ENCODE measurements at regions not wholly inside any gene's neighbourhood (a gene's known extent, or its start where the extent isn't known, plus 50 kb on each side); places are given as distances from the start of the nearest gene placed in this dataset.

DNA sequence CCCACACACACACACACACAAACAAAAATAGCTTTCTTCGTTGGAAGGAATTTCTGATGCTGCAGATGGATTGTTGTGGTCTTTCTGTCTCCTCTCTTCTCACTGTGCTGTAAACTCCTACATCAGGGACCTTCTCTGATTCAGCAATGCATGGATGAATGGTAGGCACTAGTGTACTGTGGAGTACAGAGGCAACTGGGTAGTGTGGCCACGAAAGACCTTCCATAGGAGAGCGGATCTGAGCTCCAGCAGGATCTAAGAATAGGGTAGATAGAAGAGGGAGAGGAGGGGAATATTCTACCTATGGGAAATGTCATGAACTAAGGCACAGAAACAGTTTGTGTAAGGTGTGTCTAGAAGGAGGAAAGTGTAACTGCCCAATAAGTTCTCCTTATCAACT is 266.8 kb downstream of the MYCN start:
- H4K20me1 ChIP-seq (ENCODE audit: insufficient read depth, low read length): no peaks in the 10 kb centered on the region

More for the DNA sequence above, 266.8 kb downstream of the MYCN start:
- H2AK9ac ChIP-seq (replicated peaks; ENCODE audit: low read depth, low read length, poor library complexity): no peak overlapping the region
- H3K18ac ChIP-seq (ENCODE audit: low read depth, low read length): no peak overlapping the region
- H3K36me3 ChIP-seq (ENCODE audit: control insufficient read depth, insufficient read depth, low read length): no peaks in the 10 kb centered on the region
- H3K4me3 ChIP-seq (ENCODE audit: insufficient read depth, low read depth, low read length): no peak overlapping the region
- H4K91ac ChIP-seq (ENCODE audit: insufficient read depth, low read depth, low read length): no peak overlapping the region
- ChIA-PET POLR2A (ENCODE audit: unreplicated experiment) (no interaction called here), CTCF (no interaction called here)
- H3K79me1 ChIP-seq (ENCODE audit: low read depth in 1 of 2, low read length in 2 of 2): no peaks in the 10 kb centered on the region
- dilution Hi-C loops (cut with HindIII; ENCODE audit: low sequenced_read_pairs, unreplicated experiment): no loop called here
- peaks cover 36% of the 10 kb centered on the region for H3K9me3 ChIP-seq (ENCODE audit: control insufficient read depth, insufficient read depth, low read length)
- no peak overlapping the region for H2BK20ac ChIP-seq (ENCODE audit: low read depth, low read length)
- H2BK15ac ChIP-seq (ENCODE audit: low read depth, low read length): no peak overlapping the region
- no peaks in the 10 kb centered on the region for H3K4me1 ChIP-seq (ENCODE audit: control insufficient read depth, insufficient read depth, low read length)
- DNase-seq (no peak), ATAC-seq (ENCODE audit: low read depth) (no peak)
- no peak overlapping the region for H3K27ac ChIP-seq (ENCODE audit: insufficient read depth, low read length)
- no peaks in the 10 kb centered on the region for H3K27me3 ChIP-seq (ENCODE audit: control insufficient read depth, insufficient read depth, low read length)
- no peak overlapping the region for H2BK120ac ChIP-seq (ENCODE audit: low read depth, low read length)
- BruUV-seq (replicated peaks): no TSS peak
- no peak overlapping the region for H3K56ac ChIP-seq (ENCODE audit: extremely low read depth, insufficient read depth, low read length)
- no peaks in the 10 kb centered on the region for H3K9me1 ChIP-seq (ENCODE audit: insufficient read depth, low read length)
- H4K8ac ChIP-seq (ENCODE audit: low read depth in 2 of 2, low read length in 2 of 2): no peak overlapping the region
- no peak overlapping the region for H4K5ac ChIP-seq (ENCODE audit: low read depth, low read length)
- no peak overlapping the region for H3K14ac ChIP-seq (replicated peaks; ENCODE audit: low read depth, low read length)
- H2BK5ac ChIP-seq (ENCODE audit: low read depth, low read length, poor library complexity, severe bottlenecking): no peak overlapping the region
- in situ Hi-C loops (cut with MboI; ENCODE audit: low sequenced_read_pairs): no loop called here
- 20% methylated on average over 1 of the region's 3 CpGs; no CpG with 5 or more reads in 1 of the 2 experiments for WGBS, 2 experiments (ENCODE audit: extremely low coverage in 2 of 2, insufficient read length in 1 of 2)
- no peak overlapping the region for H3K9ac ChIP-seq (ENCODE audit: low read depth, low read length)
- H3K4me2 ChIP-seq (ENCODE audit: low read depth, low read length): no peak overlapping the region
- H3K23ac ChIP-seq (ENCODE audit: low read depth, low read length): no peak overlapping the region
- TF ChIP-seq BHLHE40 (IDR thresholded peaks at IDR 0.05; ENCODE audit: low read depth, low read length) (no peak), SMC3 (IDR thresholded peaks at IDR 0.05; ENCODE audit: low read depth, low read length) (no peak), CTCF (conservative IDR thresholded peaks at IDR 0.05; ENCODE audit: low read depth, low read length) (no peak), FOS (IDR thresholded peaks at IDR 0.05; ENCODE audit: low read depth, low read length) (no peak)
- TF ChIP-seq, protein P1, sequence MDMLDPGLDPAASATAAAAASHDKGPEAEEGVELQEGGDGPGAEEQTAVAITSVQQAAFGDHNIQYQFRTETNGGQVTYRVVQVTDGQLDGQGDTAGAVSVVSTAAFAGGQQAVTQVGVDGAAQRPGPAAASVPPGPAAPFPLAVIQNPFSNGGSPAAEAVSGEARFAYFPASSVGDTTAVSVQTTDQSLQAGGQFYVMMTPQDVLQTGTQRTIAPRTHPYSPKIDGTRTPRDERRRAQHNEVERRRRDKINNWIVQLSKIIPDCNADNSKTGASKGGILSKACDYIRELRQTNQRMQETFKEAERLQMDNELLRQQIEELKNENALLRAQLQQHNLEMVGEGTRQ (IDR thresholded peaks at IDR 0.05; ENCODE audit: low read depth, low read length): no peak
- no peak overlapping the region for H3K4ac ChIP-seq (ENCODE audit: low read depth, low read length)
- H2AK5ac ChIP-seq (ENCODE audit: low read depth, low read length): no peak overlapping the region
- intact Hi-C loops (cut with micrococcal nuclease): no loop called here
- H2AFZ ChIP-seq (replicated peaks; ENCODE audit: low read length, poor library complexity): no peak overlapping the region

Data from IMR-90 (cell line).